KMS-11 (cell line): ENCODE measurements at regions not wholly inside any gene's neighbourhood (a gene's known extent, or its start where the extent isn't known, plus 50 kb on each side); places are given as distances from the start of the nearest gene placed in this dataset.

ENCODE experiments used
- H2AFZ ChIP-seq: fragments of 200-600 bp; sonication (generic); 2 replicates; pipeline ENCODE4 v1.6.1; 2016; ENCODE audit warnings: antibody characterized with exemption, mixed run types, low read depth
- H3K27ac ChIP-seq: fragments of 200-600 bp; sonication (generic); 2 replicates; pipeline ENCODE4 v1.6.1; 2016; ENCODE audit warnings: mild to moderate bottlenecking, mixed run types
- H3K27me3 ChIP-seq: fragments of 200-600 bp; sonication (generic); 2 replicates; pipeline ENCODE4 v1.6.1; 2017; ENCODE audit warnings: mild to moderate bottlenecking, low read depth, mixed run types, moderate library complexity; ENCODE audit not compliant: insufficient read depth
- H3K36me3 ChIP-seq: fragments of 200-600 bp; sonication (generic); 2 replicates; pipeline ENCODE4 v1.6.1; 2017; ENCODE audit warnings: mild to moderate bottlenecking, mixed run types; ENCODE audit not compliant: insufficient read depth
- H3K4me1 ChIP-seq: fragments of 200-600 bp; sonication (generic); 2 replicates; pipeline ENCODE4 v1.6.1; 2016; ENCODE audit warnings: mild to moderate bottlenecking, low read depth, mixed run types; ENCODE audit not compliant: poor library complexity, severe bottlenecking
- H3K4me2 ChIP-seq: fragments of 200-600 bp; sonication (generic); 2 replicates; pipeline ENCODE4 v1.7.0; 2016; ENCODE audit warnings: mild to moderate bottlenecking, mixed run types
- H3K4me3 ChIP-seq: fragments of 200-600 bp; sonication (generic); IDR thresholded peaks from 2 replicates; pipeline ENCODE4 v1.6.1; 2017; ENCODE audit warnings: low read depth, low read length, mixed read lengths; ENCODE audit not compliant: insufficient read depth
- H3K79me2 ChIP-seq: fragments of 200-600 bp; sonication (generic); 2 replicates; pipeline ENCODE4 v1.6.1; 2016; ENCODE audit warnings: low read depth, mixed run types; ENCODE audit not compliant: insufficient read depth
- H3K9ac ChIP-seq: fragments of 200-600 bp; sonication (generic); 2 replicates; pipeline ENCODE4 v1.6.1; 2016; ENCODE audit warnings: mild to moderate bottlenecking, mixed run types
- H4K20me1 ChIP-seq: fragments of 200-600 bp; sonication (generic); 2 replicates; pipeline ENCODE4 v1.6.1; 2016; ENCODE audit warnings: mild to moderate bottlenecking, mixed run types; ENCODE audit not compliant: insufficient read depth
- CTCF ChIP-seq: fragments of 200-600 bp; sonication (generic); conservative IDR thresholded peaks from 2 replicates; pipeline ENCODE4 v1.6.1; 2017; ENCODE audit warnings: low read depth, mild to moderate bottlenecking, antibody characterized with exemption, low read length, moderate library complexity, mixed read lengths

GRCh38 chr13:99830931-99831330, 140.6 kb downstream of the ZIC5 start:
- Histone ChIP-seq H3K27me3 (no peaks in the 10 kb centered on the region), H3K79me2 (no peaks in the 10 kb centered on the region), H3K4me1 (peaks cover 11% of the 10 kb centered on the region), H3K9ac (no peak overlapping the region), H3K27ac (no peak overlapping the region), H3K4me3 (no peak overlapping the region), H2AFZ (no peak overlapping the region), H3K36me3 (no peaks in the 10 kb centered on the region), H4K20me1 (no peaks in the 10 kb centered on the region), H3K4me2 (no peak overlapping the region)
- TF ChIP-seq CTCF: no peak

- no peaks in the 10 kb centered on the region for H3K27me3 ChIP-seq
- no peaks in the 10 kb centered on the region for H3K79me2 ChIP-seq
- H3K27ac ChIP-seq: no peak overlapping the region
- no peaks in the 10 kb centered on the region for H3K36me3 ChIP-seq
- H4K20me1 ChIP-seq: no peaks in the 10 kb centered on the region
- no peak for TF ChIP-seq CTCF
- no peak overlapping the region for H2AFZ ChIP-seq
- no peak overlapping the region for H3K4me2 ChIP-seq
- H3K4me1 ChIP-seq: peaks cover 11% of the 10 kb centered on the region
- H3K4me3 ChIP-seq: no peak overlapping the region
- no peak overlapping the region for H3K9ac ChIP-seq
Measured at GRCh38 chr13:99829593-99830239, 141.9 kb downstream of the ZIC5 start.

- no peak overlapping the region for H3K9ac ChIP-seq
- no peaks in the 10 kb centered on the region for H3K36me3 ChIP-seq
- no peak overlapping the region for H2AFZ ChIP-seq
- no peak overlapping the region for H3K27ac ChIP-seq
- H3K4me1 ChIP-seq: peaks cover 11% of the 10 kb centered on the region
- H3K27me3 ChIP-seq: no peaks in the 10 kb centered on the region
- H3K4me3 ChIP-seq: no peak overlapping the region
- no peak for TF ChIP-seq CTCF
- H4K20me1 ChIP-seq: no peaks in the 10 kb centered on the region
- no peaks in the 10 kb centered on the region for H3K79me2 ChIP-seq
- H3K4me2 ChIP-seq: no peak overlapping the region
Measured at GRCh38 chr13:99829161-99829560, 142.4 kb downstream of the ZIC5 start.

- H2AFZ ChIP-seq: no peak overlapping the region
- no peak overlapping the region for H3K4me2 ChIP-seq
- no peaks in the 10 kb centered on the region for H3K79me2 ChIP-seq
- H3K27me3 ChIP-seq: no peaks in the 10 kb centered on the region
- H3K4me3 ChIP-seq: no peak overlapping the region
- H3K4me1 ChIP-seq: peaks cover 11% of the 10 kb centered on the region
- H3K27ac ChIP-seq: no peak overlapping the region
- no peak for TF ChIP-seq CTCF
- H4K20me1 ChIP-seq: no peaks in the 10 kb centered on the region
- H3K9ac ChIP-seq: no peak overlapping the region
- no peaks in the 10 kb centered on the region for H3K36me3 ChIP-seq
Measured at GRCh38 chr13:99828735-99829134, 142.8 kb downstream of the ZIC5 start.
